ENCODE measurements at regions not wholly inside any gene's neighbourhood (a gene's known extent, or its start where the extent isn't known, plus 50 kb on each side); places are given as distances from the start of the nearest gene placed in this dataset.

GRCh38 chr15:70252951-70253320, 155.2 kb upstream of the TLE3 start:
- intact Hi-C loops (cut with micrococcal nuclease; ENCODE audit: unreplicated experiment): no loop called here
- peaks cover 22% of the 10 kb centered on the region for H3K4me1 ChIP-seq (ENCODE audit: insufficient read depth, low read length, poor library complexity, severe bottlenecking)
- no peaks in the 10 kb centered on the region for H3K36me3 ChIP-seq (ENCODE audit: insufficient read depth, low read length)
- no peak overlapping the region for H2AFZ ChIP-seq (ENCODE audit: low read length)
- H3K79me2 ChIP-seq (ENCODE audit: insufficient read depth, low read depth, low read length): no peaks in the 10 kb centered on the region
- H3K27ac ChIP-seq (ENCODE audit: low read depth, low read length, poor library complexity, severe bottlenecking): no peak overlapping the region
- CTCF ChIA-PET (ENCODE audit: unreplicated experiment): no interaction called here
- H3K9me2 ChIP-seq (ENCODE audit: insufficient read depth, low read length): no peaks in the 10 kb centered on the region
- no TSS peak for BruUV-seq (replicated peaks)
- POLR2A ChIA-PET: interaction anchor here (0.6 kb wide), 1 partner anchor 672 kb away, joined by 4 read pairs; no protein-coding TSS in a partner anchor
- no peaks in the 10 kb centered on the region for H3K9me3 ChIP-seq (ENCODE audit: low read length)
- no peak overlapping the region for H3K4me2 ChIP-seq (ENCODE audit: low read length)
- DNase-seq (ENCODE audit: low spot score): no peak
- no peaks in the 10 kb centered on the region for H4K20me1 ChIP-seq (ENCODE audit: insufficient read depth, low read length)
- no peak overlapping the region for H3K4me3 ChIP-seq (ENCODE audit: low read depth, low read length, poor library complexity, severe bottlenecking)
- TF ChIP-seq CTCF (conservative IDR thresholded peaks at IDR 0.05; ENCODE audit: low read length): no peak
- no peak for TF ChIP-seq EZH2phosphoT487 (IDR thresholded peaks at IDR 0.05; ENCODE audit: borderline replicate concordance, low read depth, low read length)

- peaks cover 22% of the 10 kb centered on the region for H3K4me1 ChIP-seq (ENCODE audit: insufficient read depth, low read length, poor library complexity, severe bottlenecking)
- H3K79me2 ChIP-seq (ENCODE audit: insufficient read depth, low read depth, low read length): no peaks in the 10 kb centered on the region
- POLR2A ChIA-PET: no interaction called here
- no peak overlapping the region for H2AFZ ChIP-seq (ENCODE audit: low read length)
- no peak overlapping the region for H3K27ac ChIP-seq (ENCODE audit: low read depth, low read length, poor library complexity, severe bottlenecking)
- no peak for DNase-seq (ENCODE audit: low spot score)
- H3K9me3 ChIP-seq (ENCODE audit: low read length): no peaks in the 10 kb centered on the region
- no TSS peak for BruUV-seq (replicated peaks)
- no peaks in the 10 kb centered on the region for H3K9me2 ChIP-seq (ENCODE audit: insufficient read depth, low read length)
- H3K4me3 ChIP-seq (ENCODE audit: low read depth, low read length, poor library complexity, severe bottlenecking): no peak overlapping the region
- no peak overlapping the region for H3K4me2 ChIP-seq (ENCODE audit: low read length)
- no peaks in the 10 kb centered on the region for H4K20me1 ChIP-seq (ENCODE audit: insufficient read depth, low read length)
- H3K36me3 ChIP-seq (ENCODE audit: insufficient read depth, low read length): no peaks in the 10 kb centered on the region
- intact Hi-C loops (cut with micrococcal nuclease; ENCODE audit: unreplicated experiment): no loop called here
- CTCF ChIA-PET (ENCODE audit: unreplicated experiment): interaction anchor here (0.6 kb wide), 1 partner anchor 769 kb away, joined by 3 read pairs; no protein-coding TSS in a partner anchor
- TF ChIP-seq CTCF (conservative IDR thresholded peaks at IDR 0.05; ENCODE audit: low read length) (no peak), EZH2phosphoT487 (IDR thresholded peaks at IDR 0.05; ENCODE audit: borderline replicate concordance, low read depth, low read length) (no peak)
These were observed 154.6 kb upstream of the TLE3 start for GRCh38 chr15:70252056-70252950.

All from OCI-LY7 (cell line).